HCT116 (cell line): ENCODE measurements at regions not wholly inside any gene's neighbourhood (a gene's known extent, or its start where the extent isn't known, plus 50 kb on each side); places are given as distances from the start of the nearest gene placed in this dataset.

Experiments
- ATAC-seq: fragments of 200-7000 bp; cut with Tn5 transposase; 2 replicates; pipeline ENCODE4 v1.9.1; 2020; ENCODE audit warnings: mild to moderate bottlenecking, moderate library complexity
- BruUV-seq: library from RNA; stranded (reverse); fragments of 400-500 nt; replicated peaks from 2 replicates; lab custom pipeline; 2021; lab: Mats Ljungman, UMichigan
- CTCF ChIA-PET: fragments of 300-600 bp; sonication (Branson Sonifier 250); formaldehyde crosslinking; loops from one replicate; lab custom pipeline; 2021; ENCODE audit warnings: antibody characterized with exemption; lab: Charles Lee
- POLR2A ChIA-PET: fragments of 300-600, 350-600 bp; sonication (Branson Sonifier 250); formaldehyde crosslinking; loops from one replicate; lab custom pipeline; 2021; ENCODE audit warnings: antibody characterized with exemption; lab: Charles Lee
- RAD21 ChIA-PET, 2 experiments: fragments of 300-600 bp; sonication (Branson Sonifier 250); formaldehyde crosslinking; loops; one replicate each; lab custom pipeline; 2023; ENCODE audit warnings: low total read pairs in 2 of 2; ENCODE audit not compliant: uncharacterized antibody in 2 of 2, unreplicated experiment in 2 of 2, low non-redundant PET in 1 of 2; lab: Charles Lee
- DNase-seq: peaks from one replicate; pipeline ENCODE4 v3.0.0-alpha.2; 2010; ENCODE audit warnings: low read depth, low spot score
- H2AFZ ChIP-seq: fragments of 200-600 bp; shearing (Covaris generic), sonication (generic); 2 replicates; pipeline ENCODE4 v1.6.1; 2017; ENCODE audit warnings: low read depth, mixed run types, mixed read lengths, antibody characterized with exemption, low read length; ENCODE audit not compliant: poor library complexity, severe bottlenecking
- H3K27ac ChIP-seq: 2 replicates; pipeline ENCODE4 v1.5.1; 2012; ENCODE audit warnings: low read depth, low read length
- H3K27me3 ChIP-seq: fragments of 200-600 bp; sonication (generic); 2 replicates; pipeline ENCODE4 v1.6.1; 2016; ENCODE audit warnings: mixed run types, low read length, mixed read lengths; ENCODE audit not compliant: insufficient read depth
- H3K36me3 ChIP-seq, 2 experiments: fragments of 200-500 bp in 1 of 2; fragments of 200-600 bp in 1 of 2; sonication (Bioruptor generic) in 1 of 2; sonication (generic) in 1 of 2; 2 replicates each; pipeline versions ENCODE4 v1.5.1 to v1.6.1; 2014 to 2016; ENCODE audit warnings: low read length in 2 of 2, inconsistent platforms in 1 of 2, mixed read lengths in 1 of 2, mixed run types in 1 of 2; ENCODE audit not compliant: insufficient read depth in 2 of 2, control insufficient read depth in 1 of 2
- H3K4me1 ChIP-seq, 2 experiments: fragments of 200-600 bp in 1 of 2; sonication (generic) in 1 of 2; 2 replicates each; pipeline versions ENCODE4 v1.5.1 to v1.6.1; 2012 to 2017; ENCODE audit warnings: low read length in 2 of 2, inconsistent platforms in 1 of 2, mild to moderate bottlenecking in 1 of 2, mixed read lengths in 1 of 2, mixed run types in 1 of 2, moderate library complexity in 1 of 2; ENCODE audit not compliant: insufficient read depth in 2 of 2, control insufficient read depth in 1 of 2
- H3K4me2 ChIP-seq: fragments of 200-600 bp; sonication (generic); 2 replicates; pipeline ENCODE4 v1.6.1; 2017; ENCODE audit warnings: mixed run types, low read length, mixed read lengths
- H3K4me3 ChIP-seq, 2 experiments: fragments of 200-600 bp in 1 of 2; sonication (generic) in 1 of 2; replicated peaks in 1 of 2; 2 replicates each; pipeline ENCODE4 v1.5.1; 2011 to 2016; ENCODE audit warnings: low read length in 2 of 2, control low read depth in 1 of 2, low read depth in 1 of 2, mild to moderate bottlenecking in 1 of 2, mixed read lengths in 1 of 2, mixed run types in 1 of 2
- H3K79me2 ChIP-seq: fragments of 200-600 bp; sonication (generic); 2 replicates; pipeline ENCODE4 v1.6.1; 2017; ENCODE audit warnings: mild to moderate bottlenecking, mixed run types, low read length, moderate library complexity, mixed read lengths; ENCODE audit not compliant: insufficient read depth
- H3K9ac ChIP-seq: fragments of 200-600 bp; sonication (generic); 2 replicates; pipeline ENCODE4 v1.6.1; 2016; ENCODE audit warnings: low read length, mixed read lengths
- H3K9me2 ChIP-seq: fragments of 200-600 bp; sonication (generic), shearing (Covaris generic); 2 replicates; pipeline ENCODE4 v1.6.1; 2017; ENCODE audit warnings: mixed run types, mild to moderate bottlenecking, moderate library complexity; ENCODE audit not compliant: insufficient read depth
- H3K9me3 ChIP-seq, 2 experiments: fragments of 200-500 bp in 1 of 2; fragments of 200-600 bp in 1 of 2; sonication (Bioruptor generic) in 1 of 2; sonication (generic) in 1 of 2; 2 replicates each; pipeline ENCODE4 v1.6.1; 2014 to 2017; ENCODE audit warnings: low read length in 2 of 2, mixed read lengths in 2 of 2, inconsistent platforms in 1 of 2, low read depth in 1 of 2, mild to moderate bottlenecking in 1 of 2, mixed run types in 1 of 2, moderate library complexity in 1 of 2; ENCODE audit not compliant: control insufficient read depth in 1 of 2, insufficient read depth in 1 of 2
- H4K20me1 ChIP-seq: fragments of 200-600 bp; sonication (generic), shearing (Covaris generic); 2 replicates; pipeline ENCODE4 v1.6.1; 2017; ENCODE audit warnings: mixed run types, mild to moderate bottlenecking, moderate library complexity; ENCODE audit not compliant: insufficient read depth
- CBX3 ChIP-seq: IDR thresholded peaks from 2 replicates; pipeline ENCODE4 v1.6.1; 2012; ENCODE audit warnings: low read depth
- CEBPB ChIP-seq: IDR thresholded peaks from 2 replicates; pipeline ENCODE4 v1.6.1; 2012; ENCODE audit warnings: low read depth
- EGR1 ChIP-seq: IDR thresholded peaks from 2 replicates; pipeline ENCODE4 v1.6.1; 2012; ENCODE audit warnings: low read depth
- ELF1 ChIP-seq: IDR thresholded peaks from 2 replicates; pipeline ENCODE4 v1.6.1; 2012; ENCODE audit warnings: low read depth, borderline replicate concordance
- EZH2 ChIP-seq: fragments of 200-600 bp; sonication (generic); IDR thresholded peaks from 2 replicates; pipeline ENCODE4 v1.6.1; 2017; ENCODE audit warnings: antibody characterized with exemption, mixed run types
- JUND ChIP-seq: IDR thresholded peaks from 2 replicates; pipeline ENCODE4 v1.6.1; 2012
- POLR2A ChIP-seq: IDR thresholded peaks from 2 replicates; pipeline ENCODE4 v1.7.0; 2011; ENCODE audit warnings: borderline replicate concordance; ENCODE audit not compliant: insufficient read depth, insufficient read length; ENCODE audit errors: extremely low read depth
- POLR2AphosphoS5 ChIP-seq: IDR thresholded peaks from 2 replicates; pipeline ENCODE4 v1.6.1; 2011; ENCODE audit warnings: mild to moderate bottlenecking, low read depth, low read length, moderate library complexity
- RAD21 ChIP-seq: IDR thresholded peaks from 2 replicates; pipeline ENCODE4 v1.6.1; 2012; ENCODE audit warnings: low read depth, mild to moderate bottlenecking
- SIN3A ChIP-seq: IDR thresholded peaks from 2 replicates; pipeline ENCODE4 v1.6.1; 2012; ENCODE audit warnings: low read depth
- SRF ChIP-seq: IDR thresholded peaks from 2 replicates; pipeline ENCODE4 v1.6.1; 2012; ENCODE audit warnings: low read depth
- YY1 ChIP-seq: IDR thresholded peaks from 2 replicates; pipeline ENCODE4 v1.6.1; 2011; ENCODE audit warnings: low read length, low read depth, moderate library complexity, mild to moderate bottlenecking; ENCODE audit not compliant: insufficient replicate concordance; ENCODE audit errors: extremely low read depth
- ZFX ChIP-seq: fragments of 450-650 bp; IDR thresholded peaks from 2 replicates; pipeline ENCODE4 v1.6.1; 2017
- intact Hi-C: fragments of 100-400 bp; cut with micrococcal nuclease; formaldehyde crosslinking; loops from 2 replicates; pipeline ENCODE4 v1.10.0; 2022
- TF ChIP-seq, protein P1 (sequence below), 3 experiments: fragments of 200-600 bp in 1 of 3; sonication (generic) in 1 of 3; IDR thresholded peaks in 2 of 3; conservative IDR thresholded peaks in 1 of 3; 2 replicates each; pipeline ENCODE4 v1.5.1; 2012 to 2017; ENCODE audit warnings: low read depth in 2 of 3, low read length in 2 of 3, antibody characterized with exemption in 1 of 3, borderline replicate concordance in 1 of 3, control low read depth in 1 of 3, mild to moderate bottlenecking in 1 of 3, mixed read lengths in 1 of 3, mixed run types in 1 of 3, moderate library complexity in 1 of 3; ENCODE audit not compliant: insufficient read depth in 1 of 3
- TF ChIP-seq, protein P2 (sequence below): IDR thresholded peaks from 2 replicates; pipeline ENCODE4 v1.6.1; 2012
- TF ChIP-seq, protein P3 (sequence below): IDR thresholded peaks from 2 replicates; pipeline ENCODE4 v1.6.1; 2012
- TF ChIP-seq, protein P4 (sequence below): IDR thresholded peaks from 2 replicates; pipeline ENCODE4 v1.6.1; 2011; ENCODE audit warnings: mild to moderate bottlenecking, low read length, moderate library complexity; ENCODE audit not compliant: insufficient replicate concordance; ENCODE audit errors: extremely low read depth

DNA sequence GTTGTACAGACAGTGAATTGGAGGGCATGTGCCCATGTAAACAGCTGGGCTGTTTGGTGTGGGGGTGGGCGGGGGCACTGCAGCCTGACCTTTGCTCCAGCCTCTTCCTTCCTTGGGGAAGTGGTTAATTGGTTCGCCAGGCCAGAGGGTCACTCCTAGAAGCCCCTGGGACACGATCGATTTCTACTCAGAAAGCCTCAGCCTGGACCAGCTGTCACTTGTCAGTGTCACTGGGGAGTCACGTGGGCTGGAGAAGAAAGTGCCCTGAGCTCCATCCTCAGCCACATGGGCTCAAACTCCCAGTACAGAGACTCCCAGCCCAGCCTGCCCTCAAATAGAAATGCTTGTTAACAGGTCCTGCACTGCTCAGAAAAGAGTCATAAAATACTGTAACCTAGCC lies 423.8 kb upstream of the SULF2 start:
- Histone ChIP-seq H3K9me2 (no peaks in the 10 kb centered on the region), H3K9ac (no peak overlapping the region), H3K27me3 (no peaks in the 10 kb centered on the region), H3K4me1 (no peaks in the 10 kb centered on the region), H3K4me3 (no peak overlapping the region), H4K20me1 (no peaks in the 10 kb centered on the region), H3K4me2 (no peak overlapping the region), H3K27ac (no peak overlapping the region), H3K79me2 (no peaks in the 10 kb centered on the region), H3K9me3 (no peaks in the 10 kb centered on the region), H2AFZ (no peak overlapping the region), H3K36me3 (no peaks in the 10 kb centered on the region)
- DNase-seq (no peak), ATAC-seq (no peak)
- CTCF ChIA-PET, result no interaction called here
- POLR2A ChIA-PET, result no interaction called here
- RAD21 ChIA-PET, result no interaction called here
- BruUV-seq, result no TSS peak
- no peak for TF ChIP-seq CBX3
- intact Hi-C loops, result no loop called here

DNA sequence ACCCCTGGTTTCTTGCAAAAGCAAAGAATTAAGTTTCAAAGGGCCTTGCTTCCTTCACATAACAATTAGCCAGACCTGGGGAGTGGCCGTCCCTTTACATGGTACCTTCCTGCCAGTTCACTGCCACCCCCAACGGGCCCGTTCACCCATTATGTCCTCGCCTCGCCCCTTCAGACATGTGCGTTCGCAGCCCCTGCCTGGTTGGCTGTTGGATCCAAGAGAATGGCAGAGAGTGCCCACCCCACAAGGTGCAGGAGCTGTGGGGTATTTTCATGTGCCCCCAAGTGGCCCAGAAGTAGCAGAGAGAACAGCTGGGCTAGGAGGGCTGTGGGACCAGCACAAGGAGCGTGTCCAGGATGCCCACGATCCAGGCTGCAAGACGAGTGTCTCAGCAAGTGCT lies 422.9 kb upstream of the SULF2 start:
- Histone ChIP-seq H3K27me3 (no peaks in the 10 kb centered on the region), H3K9me3 (no peaks in the 10 kb centered on the region), H3K36me3 (no peaks in the 10 kb centered on the region), H3K9ac (no peak overlapping the region), H3K27ac (no peak overlapping the region), H2AFZ (no peak overlapping the region), H3K4me3 (no peak overlapping the region), H4K20me1 (no peaks in the 10 kb centered on the region), H3K79me2 (no peaks in the 10 kb centered on the region), H3K4me2 (no peak overlapping the region), H3K4me1 (no peaks in the 10 kb centered on the region), H3K9me2 (no peaks in the 10 kb centered on the region)
- ChIA-PET RAD21 (no interaction called here), POLR2A (no interaction called here), CTCF (no interaction called here)
- DNase-seq, result no peak
- BruUV-seq, result no TSS peak
- intact Hi-C loops, result no loop called here
- ATAC-seq, result no peak
- no peak for TF ChIP-seq YY1
- TF ChIP-seq, protein P1, sequence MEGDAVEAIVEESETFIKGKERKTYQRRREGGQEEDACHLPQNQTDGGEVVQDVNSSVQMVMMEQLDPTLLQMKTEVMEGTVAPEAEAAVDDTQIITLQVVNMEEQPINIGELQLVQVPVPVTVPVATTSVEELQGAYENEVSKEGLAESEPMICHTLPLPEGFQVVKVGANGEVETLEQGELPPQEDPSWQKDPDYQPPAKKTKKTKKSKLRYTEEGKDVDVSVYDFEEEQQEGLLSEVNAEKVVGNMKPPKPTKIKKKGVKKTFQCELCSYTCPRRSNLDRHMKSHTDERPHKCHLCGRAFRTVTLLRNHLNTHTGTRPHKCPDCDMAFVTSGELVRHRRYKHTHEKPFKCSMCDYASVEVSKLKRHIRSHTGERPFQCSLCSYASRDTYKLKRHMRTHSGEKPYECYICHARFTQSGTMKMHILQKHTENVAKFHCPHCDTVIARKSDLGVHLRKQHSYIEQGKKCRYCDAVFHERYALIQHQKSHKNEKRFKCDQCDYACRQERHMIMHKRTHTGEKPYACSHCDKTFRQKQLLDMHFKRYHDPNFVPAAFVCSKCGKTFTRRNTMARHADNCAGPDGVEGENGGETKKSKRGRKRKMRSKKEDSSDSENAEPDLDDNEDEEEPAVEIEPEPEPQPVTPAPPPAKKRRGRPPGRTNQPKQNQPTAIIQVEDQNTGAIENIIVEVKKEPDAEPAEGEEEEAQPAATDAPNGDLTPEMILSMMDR (IDR thresholded peaks at IDR 0.05 in 2 of 3, conservative IDR thresholded peaks at IDR 0.05 in 1 of 3; ENCODE audit: borderline replicate concordance in 1 of 3, insufficient read depth in 1 of 3, low read depth in 2 of 3, low read length in 2 of 3), result no peak
- TF ChIP-seq SIN3A, result no peak
- TF ChIP-seq SRF, result no peak
- TF ChIP-seq ELF1, result no peak
- no peak for TF ChIP-seq ZFX
- TF ChIP-seq JUND, result no peak
- TF ChIP-seq POLR2A, result no peak
- no peak for TF ChIP-seq EZH2
- TF ChIP-seq, protein P2, sequence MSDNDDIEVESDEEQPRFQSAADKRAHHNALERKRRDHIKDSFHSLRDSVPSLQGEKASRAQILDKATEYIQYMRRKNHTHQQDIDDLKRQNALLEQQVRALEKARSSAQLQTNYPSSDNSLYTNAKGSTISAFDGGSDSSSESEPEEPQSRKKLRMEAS, result no peak
- TF ChIP-seq, protein P3, sequence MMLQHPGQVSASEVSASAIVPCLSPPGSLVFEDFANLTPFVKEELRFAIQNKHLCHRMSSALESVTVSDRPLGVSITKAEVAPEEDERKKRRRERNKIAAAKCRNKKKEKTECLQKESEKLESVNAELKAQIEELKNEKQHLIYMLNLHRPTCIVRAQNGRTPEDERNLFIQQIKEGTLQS, result no peak
- no peak for TF ChIP-seq RAD21
- TF ChIP-seq, protein P4, sequence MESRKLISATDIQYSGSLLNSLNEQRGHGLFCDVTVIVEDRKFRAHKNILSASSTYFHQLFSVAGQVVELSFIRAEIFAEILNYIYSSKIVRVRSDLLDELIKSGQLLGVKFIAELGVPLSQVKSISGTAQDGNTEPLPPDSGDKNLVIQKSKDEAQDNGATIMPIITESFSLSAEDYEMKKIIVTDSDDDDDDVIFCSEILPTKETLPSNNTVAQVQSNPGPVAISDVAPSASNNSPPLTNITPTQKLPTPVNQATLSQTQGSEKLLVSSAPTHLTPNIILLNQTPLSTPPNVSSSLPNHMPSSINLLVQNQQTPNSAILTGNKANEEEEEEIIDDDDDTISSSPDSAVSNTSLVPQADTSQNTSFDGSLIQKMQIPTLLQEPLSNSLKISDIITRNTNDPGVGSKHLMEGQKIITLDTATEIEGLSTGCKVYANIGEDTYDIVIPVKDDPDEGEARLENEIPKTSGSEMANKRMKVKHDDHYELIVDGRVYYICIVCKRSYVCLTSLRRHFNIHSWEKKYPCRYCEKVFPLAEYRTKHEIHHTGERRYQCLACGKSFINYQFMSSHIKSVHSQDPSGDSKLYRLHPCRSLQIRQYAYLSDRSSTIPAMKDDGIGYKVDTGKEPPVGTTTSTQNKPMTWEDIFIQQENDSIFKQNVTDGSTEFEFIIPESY, result no peak
- TF ChIP-seq EGR1, result no peak
- TF ChIP-seq CEBPB, result no peak
- no peak for TF ChIP-seq POLR2AphosphoS5
